GM12874 (cell line): ENCODE measurements at regions not wholly inside any gene's neighbourhood (a gene's known extent, or its start where the extent isn't known, plus 50 kb on each side); places are given as distances from the start of the nearest gene placed in this dataset.

Experiments used
- CTCF ChIP-seq: IDR thresholded peaks from 2 replicates; pipeline ENCODE4 v1.5.1; 2011; ENCODE audit warnings: low read depth, mild to moderate bottlenecking, control low read depth, low read length, moderate library complexity; ENCODE audit not compliant: insufficient read depth

DNA sequence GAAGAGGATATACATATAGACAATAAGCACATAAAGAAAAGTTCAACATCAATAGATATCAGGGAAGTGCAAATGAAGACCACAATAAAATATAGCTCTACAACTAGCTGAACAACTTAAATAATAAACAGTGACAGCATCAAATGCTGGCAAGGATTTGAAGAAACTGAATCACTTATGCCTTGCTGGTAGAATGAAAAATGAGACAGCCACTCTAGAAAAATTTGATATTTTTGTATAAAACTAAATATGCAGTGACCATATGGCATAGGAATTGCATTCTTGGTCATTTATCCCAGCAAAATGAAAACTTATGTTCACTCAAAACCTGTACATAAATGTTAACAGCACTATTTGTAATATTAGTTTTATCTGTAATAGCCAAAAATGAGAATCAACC is 1102.0 kb downstream of the C4orf33 start:
- no peak for TF ChIP-seq CTCF

GRCh38 chr4:130203571-130203970 is 1107.6 kb downstream of the C4orf33 start:
- no peak for TF ChIP-seq CTCF

DNA sequence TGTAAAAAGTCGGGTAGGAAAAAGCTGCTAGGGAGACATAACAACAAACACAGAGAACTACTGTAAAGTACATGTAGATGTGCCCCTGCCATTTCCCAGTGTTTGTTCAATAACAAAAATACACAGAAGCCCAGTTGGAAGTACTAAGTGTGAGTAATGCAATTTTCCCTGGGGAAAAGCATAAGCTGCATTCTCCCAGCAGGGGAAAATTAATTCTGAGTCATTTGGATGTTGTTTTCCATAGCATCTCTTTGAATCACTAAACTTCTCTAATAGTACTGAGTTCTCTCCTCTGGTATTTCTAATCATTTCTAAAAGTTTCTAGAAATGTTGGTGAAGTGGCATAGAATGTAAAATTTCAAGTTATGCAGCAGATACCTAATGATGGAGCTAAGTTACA is 1114.9 kb downstream of the C4orf33 start:
- TF ChIP-seq CTCF = no peak

DNA sequence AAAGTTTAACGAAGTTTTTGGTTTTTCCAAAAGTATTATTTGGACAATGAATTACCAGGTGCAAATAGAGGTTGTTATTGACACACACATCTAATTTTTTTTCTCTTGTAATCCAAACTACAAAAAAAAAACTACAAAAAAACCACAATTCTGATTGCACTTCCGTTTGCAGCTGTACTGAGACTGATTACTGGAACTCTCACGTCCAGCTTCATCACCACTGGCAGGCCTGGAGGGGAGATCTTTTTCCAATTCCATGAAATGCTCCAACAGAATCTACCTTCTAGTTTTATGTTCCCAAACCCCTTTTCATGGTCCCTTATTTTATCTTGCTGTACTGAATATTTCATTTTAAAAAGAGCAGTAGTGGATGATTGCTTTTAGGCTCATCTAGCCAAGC is 1118.3 kb downstream of the C4orf33 start:
- no peak for TF ChIP-seq CTCF

DNA sequence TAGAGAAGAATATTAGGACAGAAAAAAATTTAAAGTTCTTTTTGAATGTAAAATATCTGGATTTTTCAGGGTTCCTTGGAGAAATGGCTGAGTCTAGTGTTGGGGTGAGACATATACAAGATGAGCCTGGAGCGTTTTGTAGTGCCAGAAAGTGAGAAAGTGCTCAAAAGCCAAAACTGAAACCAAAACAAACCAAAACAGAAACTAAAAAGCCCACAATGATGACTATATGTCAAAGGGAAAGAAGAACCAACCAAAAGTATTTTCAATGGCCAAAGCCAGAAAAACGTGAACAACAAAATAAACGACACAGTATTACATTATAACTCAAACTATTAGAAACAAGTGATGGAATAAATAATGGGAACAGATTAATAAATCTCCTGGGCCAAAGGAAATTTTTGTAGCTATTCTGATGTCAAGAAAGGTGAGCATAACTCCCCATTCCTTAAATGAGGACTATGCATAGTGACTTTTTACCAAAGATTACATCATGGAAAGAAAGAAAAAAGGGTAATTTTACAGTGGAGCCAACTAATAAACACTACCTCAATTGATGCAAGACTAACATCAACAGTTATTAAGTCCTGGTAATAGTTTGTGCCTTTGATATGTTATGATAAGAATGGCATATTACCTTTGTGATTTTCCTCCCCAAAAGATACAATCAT is 1137.6 kb downstream of the C4orf33 start:
- no peak for TF ChIP-seq CTCF

DNA sequence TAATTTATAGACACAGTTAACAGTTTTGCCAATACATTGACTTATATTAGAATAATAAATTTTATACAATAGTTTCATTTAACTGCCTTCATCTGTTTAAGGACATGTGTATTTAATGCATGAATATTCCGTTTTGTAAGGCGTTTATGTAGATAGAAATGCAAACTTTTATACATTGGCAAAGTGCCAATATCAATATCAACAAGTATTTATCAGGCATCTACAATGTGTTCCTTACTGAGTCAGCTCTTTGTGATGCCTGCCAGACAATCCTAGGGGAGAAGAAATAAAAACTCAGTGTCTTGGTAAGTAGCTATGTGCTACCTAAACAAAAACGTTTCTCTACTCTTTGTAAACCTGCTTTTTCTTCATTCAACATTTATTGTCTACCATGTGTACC is 1142.2 kb downstream of the C4orf33 start:
- TF ChIP-seq CTCF = no peak

DNA sequence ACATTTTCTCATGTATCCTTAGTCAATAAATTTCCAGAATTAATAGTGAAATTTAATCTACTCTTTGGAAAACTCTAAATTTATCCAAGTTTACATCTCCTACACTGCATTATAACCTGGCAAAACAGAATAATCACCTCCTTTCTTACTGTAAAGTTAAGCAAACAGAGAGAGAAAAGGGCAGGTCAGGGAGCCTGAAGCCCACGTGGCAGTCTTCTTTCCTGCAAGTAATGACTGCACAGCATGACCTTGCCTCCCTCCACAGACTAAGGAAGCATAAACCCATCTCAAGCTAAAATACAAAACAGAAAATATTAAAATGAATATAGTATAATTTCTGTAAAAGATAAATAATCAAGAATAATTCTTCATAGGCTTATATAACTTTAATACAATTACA is 1153.0 kb downstream of the C4orf33 start:
- TF ChIP-seq CTCF = no peak

GRCh38 chr4:130257271-130257670 is 1161.3 kb downstream of the C4orf33 start:
- no peak for TF ChIP-seq CTCF
